H1 (cell line): ENCODE measurements at regions not wholly inside any gene's neighbourhood (a gene's known extent, or its start where the extent isn't known, plus 50 kb on each side); places are given as distances from the start of the nearest gene placed in this dataset.

Experiments
- CTCF ChIA-PET: fragments of 300-600 bp; sonication (Branson Sonifier 250); formaldehyde crosslinking; loops from one replicate; lab custom pipeline; 2021; ENCODE audit not compliant: partially characterized antibody; lab: Charles Lee
- POLR2A ChIA-PET: fragments of 300-600 bp; sonication (Branson Sonifier 250); formaldehyde crosslinking; loops from one replicate; lab custom pipeline; 2021; ENCODE audit warnings: inconsistent platforms; ENCODE audit not compliant: partially characterized antibody; lab: Charles Lee
- DNase-seq, 2 experiments: peaks; one replicate each; pipeline versions ENCODE4 v3.0.0 to v3.0.0-alpha.2; 2010 to 2022; ENCODE audit warnings: low spot score in 2 of 2, low read depth in 1 of 2, mixed read lengths in 1 of 2
- FAIRE-seq: peaks from 2 replicates; lab custom pipeline; 2011; peaks lifted over from hg19 to GRCh38; lab: Jason Lieb, UNC
- H2AFZ ChIP-seq: 2 replicates; pipeline ENCODE4 v1.8.1; 2012; ENCODE audit warnings: low read length, inconsistent platforms
- H2AK5ac ChIP-seq: 2 replicates; pipeline ENCODE4 v1.6.1; 2013; ENCODE audit warnings: low read depth, low read length
- H2BK120ac ChIP-seq: replicated peaks from 2 replicates; pipeline ENCODE3; 2013; ENCODE audit warnings: low read depth, low read length, inconsistent platforms
- H2BK12ac ChIP-seq: 2 replicates; pipeline ENCODE4 v1.6.1; 2013; ENCODE audit warnings: low read depth, low read length
- H2BK15ac ChIP-seq: 2 replicates; pipeline ENCODE4 v1.6.1; 2013; ENCODE audit warnings: low read length
- H2BK20ac ChIP-seq: 2 replicates; pipeline ENCODE4 v1.6.1; 2013; ENCODE audit warnings: low read length
- H2BK5ac ChIP-seq: 2 replicates; pipeline ENCODE4 v1.6.1; 2013; ENCODE audit warnings: low read depth, low read length
- H3K14ac ChIP-seq: 2 replicates; pipeline ENCODE4 v1.6.1; 2013; ENCODE audit warnings: inconsistent platforms; ENCODE audit not compliant: insufficient read length
- H3K18ac ChIP-seq: 2 replicates; pipeline ENCODE4 v1.6.1; 2013; ENCODE audit warnings: low read length; ENCODE audit errors: extremely low read depth
- H3K23ac ChIP-seq: 2 replicates; pipeline ENCODE4 v1.6.1; 2013; ENCODE audit warnings: inconsistent platforms; ENCODE audit not compliant: insufficient read length
- H3K23me2 ChIP-seq: 2 replicates; pipeline ENCODE4 v1.6.1; 2013; ENCODE audit warnings: low read depth, low read length
- H3K27ac ChIP-seq: 2 replicates; pipeline ENCODE4 v1.6.1; 2011; ENCODE audit warnings: low read depth, low read length, inconsistent platforms
- H3K27me3 ChIP-seq, 4 experiments: replicated peaks in 1 of 4; 1 replicate in 1 of 4; 2 replicates in 3 of 4; pipeline versions ENCODE4 v1.6.1 to v1.8.1; 2011 to 2013; ENCODE audit warnings: low read length in 3 of 4, mild to moderate bottlenecking in 3 of 4, inconsistent platforms in 2 of 4, mixed read lengths in 2 of 4, moderate library complexity in 1 of 4; ENCODE audit not compliant: control insufficient read depth in 3 of 4, insufficient read depth in 3 of 4; ENCODE audit errors: extremely low read depth in 1 of 4
- H3K36me3 ChIP-seq, 4 experiments: 2 replicates each; pipeline versions ENCODE4 v1.6.1 to v1.8.1; 2011 to 2013; ENCODE audit warnings: mild to moderate bottlenecking in 4 of 4, low read length in 3 of 4, moderate library complexity in 2 of 4, control low read depth in 1 of 4, inconsistent platforms in 1 of 4; ENCODE audit not compliant: insufficient read depth in 4 of 4, control insufficient read depth in 2 of 4
- H3K4ac ChIP-seq: replicated peaks from 2 replicates; pipeline ENCODE3; 2013; ENCODE audit warnings: low read length, low read depth, mixed read lengths, inconsistent platforms; ENCODE audit not compliant: insufficient read length
- H3K4me1 ChIP-seq, 4 experiments: replicated peaks in 1 of 4; 1 replicate in 1 of 4; 2 replicates in 3 of 4; pipeline versions ENCODE4 v1.6.1 to v1.8.1; 2011 to 2013; ENCODE audit warnings: low read length in 3 of 4, inconsistent platforms in 2 of 4, mixed read lengths in 1 of 4; ENCODE audit not compliant: insufficient read depth in 4 of 4, control insufficient read depth in 3 of 4
- H3K4me2 ChIP-seq, 2 experiments: 2 replicates each; pipeline versions ENCODE4 v1.6.1 to v1.8.1; 2011 to 2013; ENCODE audit warnings: low read depth in 2 of 2, low read length in 2 of 2, control low read depth in 1 of 2, inconsistent platforms in 1 of 2, mild to moderate bottlenecking in 1 of 2; ENCODE audit not compliant: insufficient read depth in 1 of 2
- H3K4me3 ChIP-seq, 4 experiments: fragments of 200-600, 300-600 bp in 1 of 4; sonication (generic), shearing (Covaris generic), sonication (Bioruptor Twin) in 1 of 4; 2 replicates each; pipeline versions ENCODE4 v1.5.1 to v1.8.1; 2011 to 2016; ENCODE audit warnings: low read length in 4 of 4, low read depth in 3 of 4, control low read depth in 2 of 4, inconsistent platforms in 2 of 4, mild to moderate bottlenecking in 2 of 4, mixed read lengths in 1 of 4, moderate library complexity in 1 of 4; ENCODE audit not compliant: insufficient read depth in 2 of 4; ENCODE audit errors: extremely low read depth in 1 of 4
- H3K56ac ChIP-seq: replicated peaks from 2 replicates; pipeline ENCODE3; 2013; ENCODE audit warnings: low read depth, mild to moderate bottlenecking, mixed read lengths, low read length, inconsistent platforms; ENCODE audit not compliant: insufficient read length
- H3K79me1 ChIP-seq: 2 replicates; pipeline ENCODE4 v1.6.1; 2013; ENCODE audit warnings: low read depth, low read length, control low read depth
- H3K79me2 ChIP-seq, 2 experiments: 2 replicates each; pipeline versions ENCODE4 v1.6.1 to v1.8.1; 2012 to 2013; ENCODE audit warnings: low read length in 2 of 2, mild to moderate bottlenecking in 2 of 2, inconsistent platforms in 1 of 2; ENCODE audit not compliant: insufficient read depth in 2 of 2, control insufficient read depth in 1 of 2
- H3K9ac ChIP-seq, 4 experiments: replicated peaks in 1 of 4; 1 replicate in 1 of 4; 2 replicates in 3 of 4; pipeline versions ENCODE4 v1.6.1 to v1.8.1; 2011 to 2013; ENCODE audit warnings: low read depth in 3 of 4, low read length in 3 of 4, control low read depth in 2 of 4, mild to moderate bottlenecking in 2 of 4, moderate library complexity in 2 of 4, inconsistent platforms in 1 of 4; ENCODE audit errors: extremely low read depth in 1 of 4
- H3K9me3 ChIP-seq, 2 experiments: 2 replicates each; pipeline versions ENCODE4 v1.6.1 to v1.8.1; 2012 to 2013; ENCODE audit warnings: mild to moderate bottlenecking in 2 of 2, moderate library complexity in 2 of 2, control low read depth in 1 of 2, inconsistent platforms in 1 of 2, low read depth in 1 of 2, low read length in 1 of 2, mixed read lengths in 1 of 2; ENCODE audit not compliant: insufficient read depth in 2 of 2
- H4K20me1 ChIP-seq, 2 experiments: replicated peaks in 1 of 2; 2 replicates each; pipeline versions ENCODE3 to v1.8.1; 2011 to 2013; ENCODE audit warnings: inconsistent platforms in 2 of 2, low read length in 2 of 2, mild to moderate bottlenecking in 1 of 2; ENCODE audit not compliant: insufficient read depth in 2 of 2, control insufficient read depth in 1 of 2
- H4K5ac ChIP-seq: 2 replicates; pipeline ENCODE4 v1.6.1; 2013; ENCODE audit warnings: low read length, low read depth, mixed read lengths, inconsistent platforms; ENCODE audit not compliant: insufficient read length
- H4K8ac ChIP-seq: 2 replicates; pipeline ENCODE4 v1.8.0; 2013; ENCODE audit warnings: mild to moderate bottlenecking, moderate library complexity, low read length, inconsistent platforms; ENCODE audit not compliant: insufficient read depth; ENCODE audit errors: extremely low read depth
- H4K91ac ChIP-seq: replicated peaks from 2 replicates; pipeline ENCODE3; 2013; ENCODE audit warnings: low read length, mixed read lengths, inconsistent platforms; ENCODE audit not compliant: insufficient read length
- ATF2 ChIP-seq: IDR thresholded peaks from 2 replicates; pipeline ENCODE4 v1.6.1; 2012; ENCODE audit warnings: low read length, inconsistent platforms
- CHD2 ChIP-seq: IDR thresholded peaks from 2 replicates; pipeline ENCODE4 v1.6.1; 2012; ENCODE audit warnings: low read length, improper control_type of control experiment
- GABPA ChIP-seq: IDR thresholded peaks from 2 replicates; pipeline ENCODE4 v1.6.1; 2011; ENCODE audit warnings: mild to moderate bottlenecking, low read length, moderate library complexity, borderline replicate concordance; ENCODE audit not compliant: insufficient read depth
- JUN ChIP-seq: IDR thresholded peaks from 2 replicates; pipeline ENCODE4 v1.6.1; 2011; ENCODE audit warnings: low read depth, mild to moderate bottlenecking, improper control_type of control experiment, low read length
- JUND ChIP-seq: IDR thresholded peaks from 2 replicates; pipeline ENCODE4 v1.6.1; 2011; ENCODE audit warnings: mild to moderate bottlenecking, improper control_type of control experiment, low read length
- KDM5A ChIP-seq: fragments of 200-600 bp; IDR thresholded peaks from 2 replicates; pipeline ENCODE4 v1.7.1; 2012; ENCODE audit warnings: mild to moderate bottlenecking, low read length, inconsistent platforms, mixed read lengths
- NANOG ChIP-seq: IDR thresholded peaks from 2 replicates; pipeline ENCODE4 v1.6.1; 2011; ENCODE audit warnings: low read length, low read depth, mild to moderate bottlenecking, inconsistent platforms; ENCODE audit not compliant: insufficient read depth, poor library complexity, severe bottlenecking
- POLR2AphosphoS5 ChIP-seq: IDR thresholded peaks from 2 replicates; pipeline ENCODE4 v1.6.1; 2011; ENCODE audit warnings: low read depth, low read length
- POU5F1 ChIP-seq: IDR thresholded peaks from 2 replicates; pipeline ENCODE4 v1.6.1; 2011; ENCODE audit warnings: low read depth, mild to moderate bottlenecking, low read length, moderate library complexity
- SIRT6 ChIP-seq: IDR thresholded peaks from one replicate; pipeline ENCODE4 v1.7.1; 2012; ENCODE audit warnings: low read length, inconsistent platforms
- SRF ChIP-seq: IDR thresholded peaks from 2 replicates; pipeline ENCODE4 v1.6.1; 2011; ENCODE audit warnings: mild to moderate bottlenecking, low read depth, low read length, moderate library complexity
- TAF7 ChIP-seq: optimal IDR thresholded peaks from 2 replicates; pipeline ENCODE3; 2011; ENCODE audit warnings: low read depth, mild to moderate bottlenecking, inconsistent platforms, low read length, moderate library complexity, borderline replicate concordance
- WGBS, 2 experiments: shearing (Covaris generic) in 1 of 2; methylation state at CpG; one replicate each; pipeline versions ENCODE4 v1.1.6 to v1.1.7; 2013 to 2015; ENCODE audit warnings: low lambda C conversion rate in 2 of 2, mixed read lengths in 2 of 2, inconsistent platforms in 1 of 2, low coverage in 1 of 2, missing lambda C conversion rate in 1 of 2; ENCODE audit not compliant: insufficient replicate concordance in 2 of 2, insufficient coverage in 1 of 2, insufficient read length in 1 of 2; ENCODE audit errors: extremely low coverage in 1 of 2, missing lambda C conversion rate in 1 of 2; 5-methylcytosine and 5-hydroxymethylcytosine counted together

GRCh38 chr10:4725917-4726606 is 99.9 kb upstream of the AKR1E2 start:
- no peak overlapping the region for H2BK20ac ChIP-seq
- no peaks in the 10 kb centered on the region for H3K27me3 ChIP-seq
- H3K4me1 ChIP-seq: no peaks in the 10 kb centered on the region
- H2BK12ac ChIP-seq: no peak overlapping the region
- no peak overlapping the region for H3K4ac ChIP-seq
- H3K4me3 ChIP-seq: no peak overlapping the region
- no peak overlapping the region for H4K5ac ChIP-seq
- H3K9ac ChIP-seq: no peak overlapping the region
- no peak overlapping the region for H3K18ac ChIP-seq
- no peak overlapping the region for H2BK5ac ChIP-seq
- FAIRE-seq (no peak), DNase-seq (no peak)
- H4K20me1 ChIP-seq: no peaks in the 10 kb centered on the region
- no peak overlapping the region for H4K8ac ChIP-seq
- no peak overlapping the region for H2AFZ ChIP-seq
- no peak overlapping the region for H4K91ac ChIP-seq
- H2BK120ac ChIP-seq: no peak overlapping the region
- no peak overlapping the region for H3K4me2 ChIP-seq
- H3K23ac ChIP-seq: no peak overlapping the region
- H3K79me2 ChIP-seq: no peaks in the 10 kb centered on the region
- H2AK5ac ChIP-seq: no peak overlapping the region
- no peaks in the 10 kb centered on the region for H3K23me2 ChIP-seq
- H3K27ac ChIP-seq: no peak overlapping the region
- H3K79me1 ChIP-seq: no peaks in the 10 kb centered on the region
- no peak overlapping the region for H3K14ac ChIP-seq
- no peak overlapping the region for H2BK15ac ChIP-seq
- ChIA-PET POLR2A (no interaction called here), CTCF (interaction anchor here (0.7 kb wide), 1 partner anchor 8 kb away, joined by 3 read pairs; no protein-coding TSS in a partner anchor)
- H3K56ac ChIP-seq: no peak overlapping the region
- no peaks in the 10 kb centered on the region for H3K9me3 ChIP-seq
- H3K36me3 ChIP-seq: no peaks in the 10 kb centered on the region
- 93% methylated on average over 4 of the region's 4 CpGs; no CpG with 5 or more reads in 1 of the 2 experiments for WGBS, 2 experiments
- TF ChIP-seq CHD2 (no peak), JUN (no peak), POLR2AphosphoS5 (no peak), ATF2 (no peak), KDM5A (no peak), TAF7 (no peak), SRF (no peak), GABPA (no peak), SIRT6 (no peak), JUND (no peak), POU5F1 (no peak), NANOG (no peak)
